ENCODE measurements at regions not wholly inside any gene's neighbourhood (a gene's known extent, or its start where the extent isn't known, plus 50 kb on each side); places are given as distances from the start of the nearest gene placed in this dataset.

- no peak for TF ChIP-seq CTCF (IDR thresholded peaks at IDR 0.05)
- Histone ChIP-seq H3K27me3 (no peaks in the 10 kb centered on the region), H3K36me3 (no peaks in the 10 kb centered on the region), H3K4me1 (no peaks in the 10 kb centered on the region), H3K27ac (no peak overlapping the region), H3K9me3 (no peaks in the 10 kb centered on the region), H3K4me3 (no peak overlapping the region)
- DNase-seq (ENCODE audit: low spot score): no peak
Observed at GRCh38 chr11:42709216-42709615, 602.6 kb upstream of the API5 start.

GRCh38 chr11:42713279-42713678, 598.5 kb upstream of the API5 start:
- TF ChIP-seq CTCF (IDR thresholded peaks at IDR 0.05): no peak
- Histone ChIP-seq H3K27me3 (no peaks in the 10 kb centered on the region), H3K36me3 (no peaks in the 10 kb centered on the region), H3K4me3 (no peak overlapping the region), H3K4me1 (no peaks in the 10 kb centered on the region), H3K27ac (no peak overlapping the region), H3K9me3 (no peaks in the 10 kb centered on the region)
- no peak for DNase-seq (ENCODE audit: low spot score)

DNA sequence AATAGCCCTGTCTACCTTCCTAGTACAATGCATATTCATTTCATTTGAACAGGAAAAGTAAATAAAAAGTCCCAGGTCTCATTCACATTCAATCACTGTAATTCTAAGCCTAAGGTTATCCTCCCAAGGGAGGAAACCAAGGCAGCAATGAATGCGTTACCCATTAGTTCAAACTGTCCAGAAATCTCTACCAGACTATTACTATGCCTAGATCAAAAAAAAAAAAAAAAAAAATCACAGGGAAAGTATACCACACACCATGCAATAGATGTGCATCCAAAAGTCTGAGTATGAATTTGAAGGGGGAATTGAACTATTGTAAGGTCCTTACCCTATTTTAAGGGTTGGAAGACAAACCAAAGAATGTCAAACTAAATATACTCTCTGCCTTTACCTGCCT, 598.0 kb upstream of the API5 start:
- Histone ChIP-seq H3K27me3 (no peaks in the 10 kb centered on the region), H3K9me3 (no peaks in the 10 kb centered on the region), H3K4me3 (no peak overlapping the region), H3K36me3 (no peaks in the 10 kb centered on the region), H3K4me1 (no peaks in the 10 kb centered on the region), H3K27ac (no peak overlapping the region)
- TF ChIP-seq CTCF (IDR thresholded peaks at IDR 0.05): no peak
- no peak for DNase-seq (ENCODE audit: low spot score)

DNA sequence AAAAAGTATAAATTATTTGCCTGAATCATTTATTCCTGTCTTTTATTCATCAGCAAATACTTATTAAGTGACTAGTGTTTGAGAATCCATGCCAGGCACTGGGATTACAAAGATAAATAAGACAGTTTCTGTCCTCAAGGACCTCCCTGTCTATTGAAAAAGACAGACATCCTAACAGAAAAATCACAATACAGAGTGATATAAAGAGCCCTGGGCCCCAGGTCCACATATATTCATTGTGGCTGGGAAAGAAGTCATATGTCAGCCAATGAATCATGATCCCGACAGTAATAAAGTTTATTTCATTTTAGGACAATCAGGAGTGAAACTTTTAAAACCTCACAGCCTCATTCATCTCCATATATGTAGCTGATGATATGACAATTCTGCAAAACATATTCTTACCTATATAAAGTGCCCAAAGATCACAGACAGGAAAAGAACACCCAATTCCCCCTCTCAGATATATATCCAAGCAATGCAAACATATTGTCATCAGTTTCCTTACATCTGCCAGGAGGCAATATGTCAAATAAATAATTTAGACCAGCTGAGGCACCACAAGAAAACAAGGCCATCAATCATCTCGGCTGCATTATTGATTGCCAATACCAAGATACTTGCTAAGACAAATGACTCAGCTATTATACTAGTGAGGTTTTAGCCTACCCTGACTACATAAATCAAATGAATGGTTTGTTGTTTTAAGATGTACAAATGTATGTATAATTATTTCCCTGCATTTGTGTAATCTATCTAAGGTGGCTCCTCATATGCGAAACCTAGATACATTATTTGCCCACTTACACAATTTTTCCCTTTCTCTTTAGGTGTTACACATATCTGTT, 590.9 kb upstream of the API5 start:
- no peak for TF ChIP-seq CTCF (IDR thresholded peaks at IDR 0.05)
- Histone ChIP-seq H3K27me3 (no peaks in the 10 kb centered on the region), H3K4me1 (no peaks in the 10 kb centered on the region), H3K9me3 (no peaks in the 10 kb centered on the region), H3K36me3 (no peaks in the 10 kb centered on the region), H3K27ac (no peak overlapping the region), H3K4me3 (no peak overlapping the region)
- no peak for DNase-seq (ENCODE audit: low spot score)

GRCh38 chr11:42727879-42728278, 583.9 kb upstream of the API5 start:
- Histone ChIP-seq H3K27ac (no peak overlapping the region), H3K27me3 (no peaks in the 10 kb centered on the region), H3K9me3 (no peaks in the 10 kb centered on the region), H3K36me3 (no peaks in the 10 kb centered on the region), H3K4me1 (no peaks in the 10 kb centered on the region), H3K4me3 (no peak overlapping the region)
- DNase-seq (ENCODE audit: low spot score): no peak
- no peak for TF ChIP-seq CTCF (IDR thresholded peaks at IDR 0.05)

DNA sequence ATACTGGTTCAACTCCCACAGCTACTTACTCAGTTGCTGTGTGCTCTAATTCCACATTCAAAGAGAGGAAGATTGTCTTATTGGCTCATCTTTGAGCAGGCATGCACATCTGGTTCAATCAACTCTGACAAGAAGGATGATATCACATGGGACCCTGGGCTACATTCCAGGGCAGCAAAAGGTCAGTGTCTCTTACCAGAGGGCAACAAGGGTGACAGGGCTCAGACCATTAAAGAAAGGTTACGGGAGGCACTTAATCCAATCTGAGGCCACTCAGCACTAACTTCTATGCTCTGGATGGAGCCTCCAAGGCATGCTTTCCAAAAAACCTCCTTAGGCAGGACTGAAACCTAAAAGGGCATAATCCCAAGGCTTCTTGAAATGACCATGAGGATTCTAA, 549.4 kb upstream of the API5 start:
- Histone ChIP-seq H3K36me3 (no peaks in the 10 kb centered on the region), H3K27ac (no peak overlapping the region), H3K27me3 (no peaks in the 10 kb centered on the region), H3K9me3 (no peaks in the 10 kb centered on the region), H3K4me3 (no peak overlapping the region), H3K4me1 (no peaks in the 10 kb centered on the region)
- no peak for TF ChIP-seq CTCF (IDR thresholded peaks at IDR 0.05)
- DNase-seq (ENCODE audit: low spot score): no peak
